Kidney (tissue), 13 donors: ENCODE measurements at regions not wholly inside any gene's neighbourhood (a gene's known extent, or its start where the extent isn't known, plus 50 kb on each side); places are given as distances from the start of the nearest gene placed in this dataset.

ENCODE experiments used
- DNase-seq, 5 donors: peaks; one replicate each; pipeline ENCODE4 v3.0.0-alpha.2; 2013 to 2020
- FAIRE-seq: peaks from 2 replicates; lab custom pipeline; 2012; peaks lifted over from hg19 to GRCh38; lab: Jason Lieb, UNC
- H3K27ac ChIP-seq, 2 donors: one replicate each; pipeline ENCODE4 v1.7.0; 2013; ENCODE audit warnings: low read depth in 2 of 2, low read length in 2 of 2, inconsistent platforms in 1 of 2
- H3K27me3 ChIP-seq: one replicate; pipeline ENCODE4 v1.7.1; 2013; ENCODE audit warnings: low read length, inconsistent platforms; ENCODE audit not compliant: control insufficient read depth, insufficient read depth
- H3K36me3 ChIP-seq, 3 donors: one replicate each; pipeline versions ENCODE4 v1.7.0 to v1.7.1; 2013; ENCODE audit warnings: low read length in 3 of 3, control low read depth in 1 of 3, inconsistent platforms in 1 of 3; ENCODE audit not compliant: insufficient read depth in 3 of 3, control insufficient read depth in 2 of 3
- H3K4me1 ChIP-seq, 3 donors: one replicate each; pipeline versions ENCODE4 v1.7.0 to v1.7.1; 2013; ENCODE audit warnings: low read length in 3 of 3, inconsistent platforms in 1 of 3, low read depth in 1 of 3; ENCODE audit not compliant: control insufficient read depth in 2 of 3, insufficient read depth in 2 of 3
- H3K4me3 ChIP-seq, 3 donors: one replicate each; pipeline versions ENCODE4 v1.7.0 to v1.8.1; 2013; ENCODE audit warnings: low read length in 3 of 3, control low read depth in 1 of 3, inconsistent platforms in 1 of 3
- H3K9ac ChIP-seq, 3 donors: one replicate each; pipeline versions ENCODE4 v1.7.0 to v1.7.1; 2013; ENCODE audit warnings: low read length in 3 of 3, control low read depth in 1 of 3, inconsistent platforms in 1 of 3
- H3K9me3 ChIP-seq, 3 donors: one replicate each; pipeline versions ENCODE4 v1.7.0 to v1.7.1; 2013; ENCODE audit warnings: low read length in 3 of 3, control low read depth in 1 of 3, inconsistent platforms in 1 of 3; ENCODE audit not compliant: control insufficient read depth in 2 of 3, insufficient read depth in 1 of 3
- intact Hi-C: fragments of 100-400 bp; cut with DNase I; formaldehyde crosslinking; loops from one replicate; pipeline ENCODE4 v1.11.1; 2022
- TF ChIP-seq, protein P1 (sequence below): IDR thresholded peaks from 3 replicates; pipeline ENCODE4 v1.5.1; 2012; ENCODE audit warnings: mild to moderate bottlenecking, moderate library complexity, borderline replicate concordance; ENCODE audit not compliant: insufficient read depth; ENCODE audit errors: extremely low read depth
- donor health status: control.
- donor health status: control.
- donor health status: control.
- donor health status: control.
- donor health status: control.
- donor health status: DM: yes; HTN: yes; CAD: no.
- donor health status: Normal renal cell carcinoma (clear cell type).

DNA sequence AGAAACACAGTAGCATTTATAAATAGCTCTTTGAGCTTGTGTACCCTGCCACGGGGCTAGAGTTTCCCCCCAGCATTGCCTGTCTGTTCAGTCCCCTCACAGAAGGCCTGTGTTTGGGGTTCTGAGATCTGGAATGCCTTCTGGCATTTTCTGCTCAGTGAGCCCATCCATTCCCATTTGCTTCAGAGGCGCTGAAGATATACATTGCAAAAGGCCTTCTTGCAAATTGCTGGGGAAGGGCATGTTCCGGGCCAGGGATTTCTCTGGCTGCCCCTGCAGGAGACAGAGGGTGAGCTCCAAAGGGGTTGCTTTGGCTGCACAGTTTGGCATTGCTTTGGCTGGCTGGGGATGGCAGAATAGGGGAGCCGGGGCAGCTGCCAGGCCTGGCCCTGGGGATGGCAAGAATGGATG lies 308.4 kb downstream of the MSX2 start:
- DNase-seq (no peak), FAIRE-seq (no peak)
- H3K27ac ChIP-seq, result no peak overlapping the region
- no peak overlapping the region for H3K9ac ChIP-seq
- H3K27me3 ChIP-seq, result no peaks in the 10 kb centered on the region
- H3K36me3 ChIP-seq, result no peaks in the 10 kb centered on the region
- H3K4me3 ChIP-seq, result no peak overlapping the region
- H3K4me1 ChIP-seq, result no peaks in the 10 kb centered on the region
- TF ChIP-seq, protein P1, sequence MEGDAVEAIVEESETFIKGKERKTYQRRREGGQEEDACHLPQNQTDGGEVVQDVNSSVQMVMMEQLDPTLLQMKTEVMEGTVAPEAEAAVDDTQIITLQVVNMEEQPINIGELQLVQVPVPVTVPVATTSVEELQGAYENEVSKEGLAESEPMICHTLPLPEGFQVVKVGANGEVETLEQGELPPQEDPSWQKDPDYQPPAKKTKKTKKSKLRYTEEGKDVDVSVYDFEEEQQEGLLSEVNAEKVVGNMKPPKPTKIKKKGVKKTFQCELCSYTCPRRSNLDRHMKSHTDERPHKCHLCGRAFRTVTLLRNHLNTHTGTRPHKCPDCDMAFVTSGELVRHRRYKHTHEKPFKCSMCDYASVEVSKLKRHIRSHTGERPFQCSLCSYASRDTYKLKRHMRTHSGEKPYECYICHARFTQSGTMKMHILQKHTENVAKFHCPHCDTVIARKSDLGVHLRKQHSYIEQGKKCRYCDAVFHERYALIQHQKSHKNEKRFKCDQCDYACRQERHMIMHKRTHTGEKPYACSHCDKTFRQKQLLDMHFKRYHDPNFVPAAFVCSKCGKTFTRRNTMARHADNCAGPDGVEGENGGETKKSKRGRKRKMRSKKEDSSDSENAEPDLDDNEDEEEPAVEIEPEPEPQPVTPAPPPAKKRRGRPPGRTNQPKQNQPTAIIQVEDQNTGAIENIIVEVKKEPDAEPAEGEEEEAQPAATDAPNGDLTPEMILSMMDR, result no peak
- intact Hi-C loops, result no loop called here
- H3K9me3 ChIP-seq, result no peaks in the 10 kb centered on the region

DNA sequence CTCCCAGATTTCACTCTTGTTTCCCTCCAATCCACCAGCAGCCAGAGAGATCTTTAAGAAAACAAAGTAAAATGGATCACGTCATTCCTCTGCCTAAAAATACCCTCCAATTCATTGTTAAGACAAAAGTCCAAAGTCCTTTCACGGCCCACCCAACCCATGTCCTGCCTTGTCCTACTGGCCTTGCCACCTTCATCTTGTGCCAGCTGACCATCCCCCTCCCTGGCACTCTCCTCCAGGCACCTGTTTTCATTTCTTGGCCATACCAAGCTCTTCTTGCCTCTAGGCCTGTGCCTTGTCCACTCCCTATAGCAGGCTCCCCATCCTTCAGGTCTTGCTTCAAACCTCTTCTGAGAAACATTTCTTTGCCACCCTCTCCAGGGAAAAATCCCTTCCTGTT lies 307.6 kb downstream of the MSX2 start:
- no peak for FAIRE-seq
- Histone ChIP-seq H3K4me1 (no peaks in the 10 kb centered on the region), H3K9me3 (no peaks in the 10 kb centered on the region), H3K36me3 (no peaks in the 10 kb centered on the region), H3K27ac (no peak overlapping the region), H3K4me3 (no peak overlapping the region), H3K27me3 (no peaks in the 10 kb centered on the region), H3K9ac (no peak overlapping the region)
- no peak for DNase-seq
- intact Hi-C loops, result no loop called here
- TF ChIP-seq, protein P1, result no peak

DNA sequence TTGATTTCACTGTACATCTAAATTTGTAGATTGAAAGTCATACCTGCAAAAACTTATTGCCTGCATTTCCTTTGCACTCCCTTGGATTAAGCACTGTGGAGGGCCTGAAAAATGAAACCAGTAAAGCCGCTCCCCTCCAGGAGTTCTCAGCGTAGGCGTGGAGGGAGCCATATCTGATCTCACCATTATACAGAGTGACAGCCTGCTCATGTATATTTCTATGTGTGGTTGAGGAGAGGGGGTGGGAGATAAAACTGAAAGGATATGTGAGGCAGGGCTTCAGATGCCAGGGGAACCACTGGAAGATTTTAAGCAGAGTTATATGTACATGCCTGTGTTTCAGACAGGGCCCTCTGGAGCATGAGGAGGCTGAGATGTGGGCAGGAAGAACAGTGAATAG lies 303.0 kb downstream of the MSX2 start:
- Histone ChIP-seq H3K27me3 (no peaks in the 10 kb centered on the region), H3K4me1 (no peaks in the 10 kb centered on the region), H3K9me3 (peaks cover 0 to 4% (median 0%) of the 10 kb centered on the region in 3 donors), H3K36me3 (no peaks in the 10 kb centered on the region), H3K4me3 (no peak overlapping the region), H3K9ac (no peak overlapping the region), H3K27ac (no peak overlapping the region)
- TF ChIP-seq, protein P1, result no peak
- FAIRE-seq, result no peak
- peak in 3 of 5 donors; percentile 29 to 49 (median 44) for DNase-seq
- intact Hi-C loops, result no loop called here

DNA sequence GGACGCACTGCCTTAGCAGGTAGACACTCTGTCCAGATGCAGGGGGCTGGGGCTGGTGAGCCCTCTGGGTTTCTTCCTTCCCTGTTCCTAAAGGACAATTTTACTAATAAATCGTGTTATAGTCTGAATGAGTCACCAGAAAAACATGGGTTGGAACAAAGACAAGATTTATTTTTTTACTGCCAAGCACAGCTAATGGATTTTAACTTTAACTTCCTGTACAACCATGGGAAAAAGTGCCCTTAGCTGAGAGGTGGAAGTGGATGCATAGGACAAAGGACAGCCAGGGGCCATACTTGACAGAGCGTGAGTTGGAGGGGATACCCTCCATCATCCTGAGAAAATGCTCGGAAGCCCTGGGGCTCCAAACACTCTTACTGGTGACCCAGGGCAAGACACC lies 300.7 kb downstream of the MSX2 start:
- H3K4me1 ChIP-seq, result no peaks in the 10 kb centered on the region
- no peak for DNase-seq
- no peaks in the 10 kb centered on the region for H3K27me3 ChIP-seq
- no peak overlapping the region for H3K27ac ChIP-seq
- no peak overlapping the region for H3K9ac ChIP-seq
- H3K9me3 ChIP-seq, result peaks cover 0 to 4% (median 0%) of the 10 kb centered on the region in 3 donors
- no peaks in the 10 kb centered on the region for H3K36me3 ChIP-seq
- TF ChIP-seq, protein P1, result no peak
- no peak for FAIRE-seq
- no peak overlapping the region for H3K4me3 ChIP-seq
- intact Hi-C loops, result no loop called here
